H9 (cell line): ENCODE measurements at regions not wholly inside any gene's neighbourhood (a gene's known extent, or its start where the extent isn't known, plus 50 kb on each side); places are given as distances from the start of the nearest gene placed in this dataset.
"Not testable (repeated sequence)": the region's sequence is repeated elsewhere in the genome, so short reads cannot be mapped to it uniquely, and the experiment has no call there.

Experiments
- DNase-seq: peaks from one replicate; pipeline ENCODE4 v3.0.0-alpha.2; 2017
- H2AFZ ChIP-seq: one replicate; pipeline ENCODE4 v1.6.1; 2013; ENCODE audit warnings: mild to moderate bottlenecking, low read length, control low read depth, moderate library complexity
- H2AK5ac ChIP-seq: 2 replicates; pipeline ENCODE4 v1.6.1; 2013; ENCODE audit warnings: low read length, control low read depth, mixed read lengths; ENCODE audit not compliant: insufficient read length
- H2BK120ac ChIP-seq: one replicate; pipeline ENCODE4 v1.6.1; 2013; ENCODE audit warnings: low read depth, mild to moderate bottlenecking, low read length, control low read depth, inconsistent platforms; ENCODE audit not compliant: poor library complexity, severe bottlenecking
- H2BK12ac ChIP-seq: 2 replicates; pipeline ENCODE4 v1.6.1; 2013; ENCODE audit warnings: low read length, control low read depth, mixed read lengths, low read depth; ENCODE audit not compliant: insufficient read length
- H2BK15ac ChIP-seq: 2 replicates; pipeline ENCODE4 v1.6.1; 2013; ENCODE audit warnings: low read depth, low read length, control low read depth
- H2BK20ac ChIP-seq: one replicate; pipeline ENCODE4 v1.6.1; 2013; ENCODE audit warnings: low read depth, mild to moderate bottlenecking, low read length, control low read depth, inconsistent platforms; ENCODE audit not compliant: poor library complexity, severe bottlenecking
- H2BK5ac ChIP-seq: 2 replicates; pipeline ENCODE4 v1.6.1; 2013; ENCODE audit warnings: low read length, control low read depth, mixed read lengths; ENCODE audit not compliant: insufficient read length
- H3K14ac ChIP-seq: 2 replicates; pipeline ENCODE4 v1.6.1; 2013; ENCODE audit warnings: low read length, control low read depth; ENCODE audit not compliant: insufficient read depth
- H3K18ac ChIP-seq: 2 replicates; pipeline ENCODE4 v1.6.1; 2013; ENCODE audit warnings: low read depth, mild to moderate bottlenecking, mixed read lengths, low read length, control low read depth; ENCODE audit not compliant: insufficient read length
- H3K23ac ChIP-seq: 2 replicates; pipeline ENCODE4 v1.6.1; 2013; ENCODE audit warnings: low read length, control low read depth, mixed read lengths, low read depth; ENCODE audit not compliant: insufficient read length
- H3K23me2 ChIP-seq: 2 replicates; pipeline ENCODE4 v1.6.1; 2013; ENCODE audit warnings: low read depth, mild to moderate bottlenecking, mixed read lengths, low read length, control low read depth; ENCODE audit not compliant: insufficient read length, poor library complexity, severe bottlenecking
- H3K27ac ChIP-seq: 2 replicates; pipeline ENCODE4 v1.5.1; 2013; ENCODE audit warnings: low read length, control low read depth, mixed read lengths, low read depth; ENCODE audit not compliant: insufficient read length
- H3K27me3 ChIP-seq: 2 replicates; pipeline ENCODE4 v1.6.1; 2013; ENCODE audit warnings: low read length, control low read depth, inconsistent platforms; ENCODE audit not compliant: insufficient read depth
- H3K4ac ChIP-seq: 2 replicates; pipeline ENCODE4 v1.6.1; 2013; ENCODE audit warnings: low read depth, mild to moderate bottlenecking, control low read depth, inconsistent platforms, low read length, moderate library complexity
- H3K4me1 ChIP-seq: 2 replicates; pipeline ENCODE4 v1.6.1; 2013; ENCODE audit warnings: low read length, control low read depth, inconsistent platforms; ENCODE audit not compliant: insufficient read depth
- H3K4me2 ChIP-seq: 2 replicates; pipeline ENCODE4 v1.6.1; 2013; ENCODE audit warnings: low read length, control low read depth, mixed read lengths; ENCODE audit not compliant: insufficient read length, insufficient read depth
- H3K56ac ChIP-seq: 2 replicates; pipeline ENCODE4 v1.6.1; 2013; ENCODE audit warnings: low read depth, mild to moderate bottlenecking, mixed read lengths, low read length, control low read depth; ENCODE audit not compliant: insufficient read length
- H3K79me1 ChIP-seq: 2 replicates; pipeline ENCODE4 v1.6.1; 2013; ENCODE audit warnings: low read depth, mild to moderate bottlenecking, moderate library complexity, low read length, control low read depth, inconsistent platforms; ENCODE audit not compliant: insufficient read depth, poor library complexity, severe bottlenecking
- H3K79me2 ChIP-seq: 2 replicates; pipeline ENCODE4 v1.6.1; 2013; ENCODE audit warnings: low read length, control low read depth, inconsistent platforms; ENCODE audit not compliant: insufficient read depth
- H3K9ac ChIP-seq: 2 replicates; pipeline ENCODE4 v1.6.1; 2013; ENCODE audit warnings: low read length, control low read depth, mixed read lengths; ENCODE audit not compliant: insufficient read length; ENCODE audit errors: extremely low read depth
- H3K9me3 ChIP-seq: one replicate; pipeline ENCODE4 v1.6.1; 2013; ENCODE audit warnings: low read depth, low read length, inconsistent platforms; ENCODE audit not compliant: control insufficient read depth
- H3T11ph ChIP-seq: one replicate; pipeline ENCODE4 v1.6.1; 2013; ENCODE audit warnings: mild to moderate bottlenecking, low read length, control low read depth, inconsistent platforms
- H4K20me1 ChIP-seq: one replicate; pipeline ENCODE4 v1.6.1; 2013; ENCODE audit not compliant: control insufficient read depth, insufficient read length, insufficient read depth
- H4K5ac ChIP-seq: 2 replicates; pipeline ENCODE4 v1.6.1; 2013; ENCODE audit warnings: low read depth, mild to moderate bottlenecking, mixed read lengths, low read length, control low read depth; ENCODE audit not compliant: insufficient read length
- H4K8ac ChIP-seq: replicated peaks from 2 replicates; pipeline ENCODE4 v1.6.1; 2013; ENCODE audit warnings: low read length, control low read depth, mixed read lengths, low read depth; ENCODE audit not compliant: insufficient read length
- H4K91ac ChIP-seq: 2 replicates; pipeline ENCODE4 v1.6.1; 2013; ENCODE audit warnings: low read depth, mild to moderate bottlenecking, moderate library complexity, mixed read lengths, low read length, control low read depth; ENCODE audit not compliant: insufficient read length
- H3K27ac Mint-ChIP-seq, 3 experiments: 2 replicates in 2 of 3; 3 replicates in 1 of 3; pipeline ENCODE4 v1.8.0; 2020 to 2021; ENCODE audit warnings: mixed read lengths in 3 of 3, mild to moderate bottlenecking in 1 of 3, moderate library complexity in 1 of 3
- H3K27me3 Mint-ChIP-seq: 2 replicates; pipeline ENCODE4 v1.8.0; 2021; ENCODE audit warnings: low read depth, mild to moderate bottlenecking, moderate library complexity, mixed read lengths
- H3K36me3 Mint-ChIP-seq, 3 experiments: 2 replicates in 2 of 3; 3 replicates in 1 of 3; pipeline ENCODE4 v1.8.0; 2020 to 2021; ENCODE audit warnings: low read depth in 3 of 3, mixed read lengths in 3 of 3; ENCODE audit not compliant: insufficient read depth in 1 of 3
- H3K4me1 Mint-ChIP-seq, 2 experiments: 2 replicates each; pipeline ENCODE4 v1.8.0; 2020; ENCODE audit warnings: mixed read lengths in 2 of 2
- H3K4me3 Mint-ChIP-seq, 2 experiments: 2 replicates in 1 of 2; 3 replicates in 1 of 2; pipeline ENCODE4 v1.8.0; 2020 to 2021; ENCODE audit warnings: mild to moderate bottlenecking in 2 of 2, mixed read lengths in 2 of 2, moderate library complexity in 1 of 2
- H3K9me3 Mint-ChIP-seq, 2 experiments: 2 replicates in 1 of 2; 3 replicates in 1 of 2; pipeline ENCODE4 v1.8.0; 2020; ENCODE audit warnings: mild to moderate bottlenecking in 2 of 2, mixed read lengths in 2 of 2, moderate library complexity in 1 of 2
- WGBS: extraction: QIAGEN DNeasy Blood & Tissue Kit; methylation state at CpG from one replicate; pipeline ENCODE4 v1.1.7; 2013; ENCODE audit warnings: missing lambda C conversion rate, low lambda C conversion rate, mixed read lengths; ENCODE audit not compliant: insufficient read length; ENCODE audit errors: extremely low coverage; 5-methylcytosine and 5-hydroxymethylcytosine counted together
- TF ChIP-seq, protein P1 (sequence below): fragments of 200-600 bp; sonication (generic); conservative IDR thresholded peaks from 3 replicates; pipeline ENCODE4 v1.8.0; 2021; ENCODE audit warnings: antibody characterized with exemption, mild to moderate bottlenecking

DNA sequence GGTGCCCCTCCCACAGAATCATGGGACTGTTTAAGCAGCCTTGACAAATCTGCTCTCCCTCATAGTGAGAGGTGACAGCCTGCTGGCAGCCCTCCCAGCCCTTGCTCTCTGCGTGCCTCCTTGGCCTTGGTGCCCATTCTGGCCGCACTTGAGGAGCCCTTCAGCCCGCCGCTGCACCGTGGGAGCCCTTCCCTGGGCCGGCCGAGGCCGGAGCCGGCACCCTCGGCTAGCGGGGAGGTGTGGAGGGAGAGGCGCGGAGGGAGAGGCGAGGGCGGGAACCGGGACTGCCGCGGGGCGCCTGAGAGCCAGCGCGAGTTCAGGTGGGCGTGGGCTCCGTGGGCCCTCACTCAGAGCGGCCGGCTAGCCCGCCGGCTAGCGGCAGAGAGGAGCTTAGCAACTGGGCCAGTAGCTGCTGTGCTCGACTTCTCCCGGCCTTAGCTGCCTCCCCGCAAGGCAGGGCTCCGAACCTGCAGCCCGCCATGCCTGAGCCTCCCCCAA is 125.9 kb upstream of the MYO10 start:
- no peak overlapping the region for H3K4me2 ChIP-seq
- H3K27me3 ChIP-seq, result no peaks in the 10 kb centered on the region
- H3K27ac ChIP-seq, result no peak overlapping the region
- no peaks in the 10 kb centered on the region; the same call in 1 of the 2 replicates for H3K27me3 Mint-ChIP-seq
- H3K23me2 ChIP-seq, result no peaks in the 10 kb centered on the region
- TF ChIP-seq, protein P1, sequence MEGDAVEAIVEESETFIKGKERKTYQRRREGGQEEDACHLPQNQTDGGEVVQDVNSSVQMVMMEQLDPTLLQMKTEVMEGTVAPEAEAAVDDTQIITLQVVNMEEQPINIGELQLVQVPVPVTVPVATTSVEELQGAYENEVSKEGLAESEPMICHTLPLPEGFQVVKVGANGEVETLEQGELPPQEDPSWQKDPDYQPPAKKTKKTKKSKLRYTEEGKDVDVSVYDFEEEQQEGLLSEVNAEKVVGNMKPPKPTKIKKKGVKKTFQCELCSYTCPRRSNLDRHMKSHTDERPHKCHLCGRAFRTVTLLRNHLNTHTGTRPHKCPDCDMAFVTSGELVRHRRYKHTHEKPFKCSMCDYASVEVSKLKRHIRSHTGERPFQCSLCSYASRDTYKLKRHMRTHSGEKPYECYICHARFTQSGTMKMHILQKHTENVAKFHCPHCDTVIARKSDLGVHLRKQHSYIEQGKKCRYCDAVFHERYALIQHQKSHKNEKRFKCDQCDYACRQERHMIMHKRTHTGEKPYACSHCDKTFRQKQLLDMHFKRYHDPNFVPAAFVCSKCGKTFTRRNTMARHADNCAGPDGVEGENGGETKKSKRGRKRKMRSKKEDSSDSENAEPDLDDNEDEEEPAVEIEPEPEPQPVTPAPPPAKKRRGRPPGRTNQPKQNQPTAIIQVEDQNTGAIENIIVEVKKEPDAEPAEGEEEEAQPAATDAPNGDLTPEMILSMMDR, result no peak
- H3K23ac ChIP-seq, result no peak overlapping the region
- H3K14ac ChIP-seq, result no peak overlapping the region
- H4K5ac ChIP-seq, result no peak overlapping the region
- H3K9me3 Mint-ChIP-seq, result no peaks in the 10 kb centered on the region
- no peak overlapping the region for H4K91ac ChIP-seq
- WGBS, result no CpG with 5 or more reads among the region's 33 CpGs
- H3T11ph ChIP-seq, result no peak overlapping the region
- H4K20me1 ChIP-seq, result no peaks in the 10 kb centered on the region
- H3K9me3 ChIP-seq, result no peaks in the 10 kb centered on the region
- no peaks in the 10 kb centered on the region for H3K79me2 ChIP-seq
- H3K4ac ChIP-seq, result no peak overlapping the region
- H3K36me3 Mint-ChIP-seq, result peaks cover 0 to 5% (median 4%) of the 10 kb centered on the region in 3 experiments; a peak in 2 of 7 replicates
- no peak overlapping the region for H3K27ac Mint-ChIP-seq
- H2BK15ac ChIP-seq, result no peak overlapping the region
- no peak overlapping the region for H2AK5ac ChIP-seq
- H3K18ac ChIP-seq, result no peak overlapping the region
- H2AFZ ChIP-seq, result no peak overlapping the region
- H2BK120ac ChIP-seq, result no peak overlapping the region
- H3K4me1 ChIP-seq, result no peaks in the 10 kb centered on the region
- no peak overlapping the region for H3K4me3 Mint-ChIP-seq
- H2BK20ac ChIP-seq, result no peak overlapping the region
- no peak overlapping the region for H3K9ac ChIP-seq
- H3K4me1 Mint-ChIP-seq, result peaks cover 7 to 13% of the 10 kb centered on the region in 2 experiments
- H3K79me1 ChIP-seq, result no peaks in the 10 kb centered on the region
- no peak overlapping the region for H2BK5ac ChIP-seq
- H3K56ac ChIP-seq, result no peak overlapping the region
- no peak overlapping the region for H4K8ac ChIP-seq
- peak; percentile 39 for DNase-seq
- H2BK12ac ChIP-seq, result no peak overlapping the region

DNA sequence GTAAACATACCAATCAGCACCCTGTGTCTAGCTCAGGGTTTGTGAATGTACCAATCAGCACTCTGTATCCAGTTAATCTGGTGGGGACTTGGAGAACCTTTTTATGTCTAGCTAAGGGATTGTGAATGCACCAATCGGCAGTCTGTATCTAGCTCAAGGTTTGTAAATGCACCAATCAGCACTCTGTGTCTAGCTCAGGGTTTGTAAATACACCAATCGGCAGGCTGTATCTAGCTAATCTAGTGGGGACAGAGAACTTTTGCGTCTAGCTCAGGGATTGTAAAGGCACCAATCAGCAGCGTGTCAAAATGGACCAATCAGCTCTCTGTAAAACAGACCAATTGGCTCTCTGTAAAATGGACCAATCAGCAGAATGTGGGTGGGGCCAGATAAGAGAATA is 126.7 kb upstream of the MYO10 start:
- not testable (repeated sequence) for DNase-seq, H3K4me3 Mint-ChIP-seq, H3K9me3 Mint-ChIP-seq, H2BK5ac ChIP-seq, H3K36me3 Mint-ChIP-seq, H4K20me1 ChIP-seq, H4K5ac ChIP-seq, H4K8ac ChIP-seq, H3K23me2 ChIP-seq, H3K14ac ChIP-seq, H2AK5ac ChIP-seq, H3K27ac Mint-ChIP-seq, H3K4me2 ChIP-seq, H3K79me1 ChIP-seq, H3K56ac ChIP-seq, H3K27me3 Mint-ChIP-seq, H3K27me3 ChIP-seq, H2AFZ ChIP-seq, H2BK20ac ChIP-seq, H3K9me3 ChIP-seq, H3T11ph ChIP-seq, H3K4ac ChIP-seq, H3K27ac ChIP-seq, H2BK15ac ChIP-seq, H3K9ac ChIP-seq, H3K4me1 Mint-ChIP-seq, H2BK120ac ChIP-seq, H3K23ac ChIP-seq, H2BK12ac ChIP-seq, H3K79me2 ChIP-seq, H4K91ac ChIP-seq, H3K4me1 ChIP-seq, H3K18ac ChIP-seq
- WGBS, result no CpG with 5 or more reads among the region's 4 CpGs
